Esophagus mucosa (tissue), 1 donor: ENCODE measurements at regions not wholly inside any gene's neighbourhood (a gene's known extent, or its start where the extent isn't known, plus 50 kb on each side); places are given as distances from the start of the nearest gene placed in this dataset.

Experiments used
- ATAC-seq: fragments of 200-7000 bp; cut with Tn5 transposase; one replicate; pipeline ENCODE4 v1.9.1; 2020
- donor health status: DM: yes; HTN: yes; CAD: no.

- ATAC-seq: no peak
These were observed 699.8 kb downstream of the NR2F2 start for GRCh38 chr15:97030251-97030650.

DNA sequence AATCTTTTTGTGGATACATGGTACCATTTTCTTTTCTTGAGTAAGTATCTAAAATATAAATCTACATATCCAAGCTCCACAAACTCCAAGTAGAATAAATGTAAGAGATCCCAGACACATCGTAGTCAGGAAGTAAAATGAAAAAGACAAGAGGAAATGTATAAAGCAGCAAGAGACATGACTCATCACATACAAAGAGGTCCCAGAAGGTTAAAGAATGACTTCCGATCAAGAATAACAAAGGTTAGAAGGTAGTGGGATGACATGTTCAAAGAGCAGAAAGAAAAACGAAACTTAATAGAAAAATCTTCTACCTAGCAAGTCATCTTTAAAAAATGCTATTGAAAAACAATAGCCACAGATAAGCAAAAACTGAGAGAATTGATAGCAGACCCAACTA, 705.8 kb downstream of the NR2F2 start:
- ATAC-seq: no peak

- ATAC-seq: no peak
These were observed 706.6 kb downstream of the NR2F2 start for GRCh38 chr15:97037080-97037479.

- ATAC-seq: no peak
These were observed 715.3 kb downstream of the NR2F2 start for GRCh38 chr15:97045666-97046421.

GRCh38 chr15:97052513-97052912, 722.0 kb downstream of the NR2F2 start:
- ATAC-seq: no peak

DNA sequence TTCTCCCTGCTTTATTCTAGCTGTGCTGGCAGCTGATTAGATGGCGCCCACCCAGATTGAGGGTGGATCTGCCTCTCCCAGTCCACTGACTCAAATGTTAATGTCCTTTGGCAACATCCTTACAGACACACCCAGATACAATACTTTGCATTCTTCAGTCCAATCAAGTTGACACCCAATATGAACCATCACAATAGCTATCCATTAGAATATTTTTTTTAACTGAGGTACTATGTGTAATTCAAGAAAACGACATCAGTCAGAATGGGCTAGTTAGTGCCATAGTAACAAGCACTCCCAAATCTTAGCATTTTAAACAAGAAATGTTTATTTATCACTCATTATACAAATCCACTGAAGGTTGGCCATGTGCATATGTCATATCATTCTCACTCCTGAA, 723.1 kb downstream of the NR2F2 start:
- ATAC-seq: no peak

DNA sequence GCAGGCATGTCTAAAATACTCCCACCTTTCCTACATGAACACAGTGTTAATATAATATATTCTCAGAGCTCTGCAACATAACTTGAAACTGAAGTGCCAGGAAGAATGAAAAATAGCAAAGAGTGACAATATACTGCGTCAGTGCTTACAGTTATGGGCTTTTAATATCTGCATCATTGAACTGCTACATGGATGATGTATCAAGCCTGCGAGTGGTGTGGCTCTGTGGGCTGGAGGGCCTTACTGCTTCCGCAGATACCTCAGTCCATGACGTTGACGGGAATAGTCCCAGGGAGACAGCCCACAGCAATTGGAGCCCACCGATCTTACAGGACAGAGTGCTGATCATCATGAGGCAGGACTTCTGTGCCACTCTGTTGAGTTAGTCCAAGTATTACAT, 727.0 kb downstream of the NR2F2 start:
- ATAC-seq: no peak

- no peak for ATAC-seq
These were observed 728.8 kb downstream of the NR2F2 start for GRCh38 chr15:97059281-97059680.

DNA sequence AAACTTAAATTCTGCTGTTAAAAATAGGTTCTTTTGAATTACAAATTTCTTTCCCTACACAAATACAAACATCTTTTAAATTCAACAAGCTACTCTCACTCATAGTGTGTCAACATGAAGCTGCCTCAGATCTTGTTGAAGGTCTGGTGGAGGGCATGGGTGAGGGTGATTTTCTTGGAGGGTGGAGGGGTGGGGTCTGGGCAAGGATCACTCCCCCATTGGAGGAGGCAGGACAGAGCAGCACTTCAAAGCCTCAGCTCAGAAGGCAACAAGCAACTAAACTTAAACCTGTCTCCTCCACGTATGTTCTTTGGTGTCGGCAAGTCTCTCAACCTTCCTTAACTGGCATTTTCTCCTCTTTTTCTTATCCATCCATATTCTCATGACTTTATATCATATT, 730.9 kb downstream of the NR2F2 start:
- no peak for ATAC-seq

DNA sequence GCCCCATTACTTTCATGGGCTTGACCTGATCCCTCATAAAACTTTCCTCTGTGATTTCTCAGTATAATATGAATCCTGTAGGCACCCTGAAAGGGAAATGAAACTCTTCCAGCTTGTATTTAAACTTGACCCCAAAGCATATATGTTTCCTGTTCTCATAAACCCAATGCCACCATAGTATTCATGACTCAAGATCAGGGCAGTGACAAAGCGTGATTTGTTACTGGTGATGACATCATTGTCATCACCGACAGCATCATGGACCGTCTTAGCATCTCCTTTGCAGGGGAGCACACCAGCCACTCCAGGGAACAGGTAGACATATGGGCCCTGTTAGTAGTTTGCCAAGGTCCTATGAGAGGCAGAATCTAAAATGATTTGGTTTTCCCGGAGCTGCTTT, 741.2 kb downstream of the NR2F2 start:
- no peak for ATAC-seq

- ATAC-seq: no peak
These were observed 742.0 kb downstream of the NR2F2 start for GRCh38 chr15:97072545-97072944.

DNA sequence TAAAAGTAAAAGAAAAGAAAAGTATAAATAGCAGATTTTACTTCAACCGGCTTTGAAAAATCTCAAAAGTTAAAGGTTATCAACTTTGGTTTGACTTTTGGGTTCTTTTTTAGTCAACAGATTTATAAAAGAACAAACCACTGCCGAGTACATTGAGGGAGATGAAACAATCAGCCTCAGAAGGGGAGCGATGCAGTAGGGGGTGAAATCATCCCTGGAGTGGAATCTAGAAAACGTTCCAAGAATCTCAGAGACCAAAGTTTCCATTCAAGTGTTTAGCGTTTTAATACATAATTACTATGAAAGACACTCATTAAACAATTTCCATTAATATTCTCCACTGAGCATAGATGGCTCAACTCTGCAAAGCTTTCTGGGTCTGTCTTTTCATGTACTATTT, 745.5 kb downstream of the NR2F2 start:
- ATAC-seq: no peak

DNA sequence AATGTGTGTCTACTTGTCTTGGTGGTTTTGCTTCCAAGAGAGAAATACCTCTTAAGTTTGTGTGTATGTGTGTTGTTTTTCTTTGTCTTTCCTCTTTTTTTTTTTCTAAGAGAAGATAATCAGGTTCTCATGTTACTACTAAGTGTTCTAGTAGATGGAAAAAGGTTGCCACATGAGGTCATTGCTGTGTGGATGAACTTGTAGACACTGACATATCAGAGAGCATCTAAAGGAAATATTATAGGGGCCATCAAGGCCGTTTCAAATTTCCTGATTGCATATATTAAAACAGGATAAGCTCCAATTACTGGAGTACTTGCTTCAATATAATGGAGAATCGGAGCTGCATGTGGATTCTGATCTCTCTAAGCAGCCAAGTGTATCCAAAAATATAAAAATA, 747.5 kb downstream of the NR2F2 start:
- ATAC-seq: no peak

GRCh38 chr15:97078591-97078990, 748.1 kb downstream of the NR2F2 start:
- no peak for ATAC-seq

GRCh38 chr15:97081666-97082226, 751.2 kb downstream of the NR2F2 start:
- no peak for ATAC-seq

DNA sequence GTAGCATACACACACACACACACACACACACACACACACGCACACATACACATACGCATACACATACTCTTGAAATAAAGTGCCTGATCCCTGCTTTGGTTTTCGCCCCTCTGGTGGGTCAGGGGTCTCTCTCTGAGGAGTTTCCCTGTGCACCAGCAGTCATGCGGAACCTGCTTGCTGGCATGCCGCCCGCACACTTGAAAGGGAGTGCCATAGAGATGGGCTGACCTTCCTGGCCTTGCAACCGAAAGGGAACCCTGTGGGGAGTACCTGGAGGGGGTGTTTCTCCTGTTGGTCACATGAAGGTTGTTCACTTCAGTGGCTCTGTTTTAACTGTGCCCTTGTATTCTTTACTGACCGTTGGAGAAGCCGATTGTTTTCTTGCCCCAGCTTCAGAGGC, 752.3 kb downstream of the NR2F2 start:
- no peak for ATAC-seq

DNA sequence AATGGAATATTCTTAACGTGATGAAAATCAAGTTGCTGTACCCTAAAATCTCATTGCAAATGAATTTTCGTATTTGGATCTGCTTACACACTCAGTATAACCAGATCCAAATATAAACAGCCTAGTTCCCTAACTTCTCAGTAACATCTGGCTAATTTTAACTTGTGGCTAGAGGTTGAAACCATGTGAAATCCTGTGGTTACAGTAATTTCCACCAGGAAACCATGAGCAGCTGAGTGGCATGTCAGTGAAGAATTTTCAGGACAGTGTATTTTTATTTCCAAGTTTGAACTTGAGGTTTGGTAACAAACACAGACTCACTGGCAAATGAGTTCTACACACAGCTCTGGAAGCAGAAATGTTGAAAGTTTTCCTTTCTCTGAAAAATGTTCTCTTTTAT, 754.1 kb downstream of the NR2F2 start:
- ATAC-seq: no peak

GRCh38 chr15:97085731-97086130, 755.2 kb downstream of the NR2F2 start:
- no peak for ATAC-seq

DNA sequence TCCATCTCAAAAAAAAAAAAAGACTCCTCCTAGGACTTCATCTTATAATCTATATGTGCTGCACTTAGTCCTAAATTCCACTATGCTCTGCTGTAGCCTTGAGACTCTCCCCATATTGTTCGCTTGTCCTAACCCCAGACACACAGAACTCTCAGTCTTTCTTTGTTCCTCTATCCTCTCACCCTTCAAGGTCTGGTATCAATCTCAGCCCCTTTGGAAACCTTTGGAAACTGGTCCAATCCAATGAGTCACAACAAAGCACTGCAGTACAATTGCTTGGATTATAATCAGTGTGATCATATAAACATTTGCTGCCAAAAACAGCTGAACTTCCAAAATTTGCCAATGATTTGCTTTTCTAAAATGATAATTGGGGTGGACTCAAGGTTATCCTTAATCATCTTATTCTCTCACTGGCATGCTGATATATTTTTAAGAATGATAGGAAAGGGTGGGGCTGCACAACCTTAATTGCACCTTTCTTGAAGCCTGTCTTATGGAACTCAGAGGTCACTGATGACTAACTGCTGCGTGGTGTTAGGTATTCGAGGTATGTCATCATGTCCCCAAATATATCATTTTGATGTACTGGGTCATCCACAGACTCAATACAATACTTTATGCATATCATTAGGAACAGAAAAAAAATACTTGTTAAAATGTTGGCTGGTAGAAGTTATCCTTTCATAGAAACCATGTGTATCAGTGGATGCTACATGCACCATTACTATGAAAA, 756.7 kb downstream of the NR2F2 start:
- no peak for ATAC-seq

- ATAC-seq: no peak
These were observed 760.6 kb downstream of the NR2F2 start for GRCh38 chr15:97091093-97091492.

GRCh38 chr15:97092656-97093055, 762.2 kb downstream of the NR2F2 start:
- no peak for ATAC-seq

DNA sequence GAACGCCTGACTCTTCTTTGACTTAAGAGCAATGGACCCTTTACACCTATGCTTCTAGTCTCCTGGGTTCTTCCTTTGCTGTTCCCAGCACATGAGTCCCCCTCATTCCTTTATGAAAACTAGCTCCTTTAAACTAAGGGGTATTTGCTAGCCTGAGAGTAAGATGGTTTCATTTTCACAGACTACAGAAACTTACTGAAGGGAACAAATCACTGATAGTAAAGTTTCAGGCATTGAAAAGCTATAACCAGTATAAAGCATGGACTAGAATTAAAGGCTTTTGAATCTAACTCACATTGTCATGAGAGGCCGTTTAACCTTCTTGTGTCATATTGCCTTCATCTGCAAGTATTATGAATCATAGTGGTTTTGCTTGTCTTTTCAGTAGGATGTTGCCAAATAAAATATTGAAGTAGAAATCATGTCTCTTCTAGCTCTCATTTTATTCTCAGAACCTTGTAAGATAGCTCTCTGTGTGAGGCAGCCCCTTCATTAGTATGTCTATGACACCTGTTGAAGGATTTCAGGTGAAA, 765.9 kb downstream of the NR2F2 start:
- no peak for ATAC-seq

GRCh38 chr15:97099040-97099439, 768.5 kb downstream of the NR2F2 start:
- ATAC-seq: no peak

- ATAC-seq: no peak
These were observed 771.1 kb downstream of the NR2F2 start for GRCh38 chr15:97101572-97101971.
